Fibroblast of villous mesenchyme (primary cell): ENCODE measurements at regions not wholly inside any gene's neighbourhood (a gene's known extent, or its start where the extent isn't known, plus 50 kb on each side); places are given as distances from the start of the nearest gene placed in this dataset.

Experiments used
- DNase-seq: peaks from one replicate; pipeline ENCODE4 v3.0.0-alpha.2; 2010; ENCODE audit warnings: low read depth
- H3K4me3 ChIP-seq: 2 replicates; pipeline ENCODE4 v1.5.1; 2011; ENCODE audit warnings: low read depth, mild to moderate bottlenecking, low read length
- TF ChIP-seq, protein P1 (sequence below): IDR thresholded peaks from 2 replicates; pipeline ENCODE4 v1.5.1; 2012; ENCODE audit warnings: low read depth, mild to moderate bottlenecking, low read length; ENCODE audit not compliant: insufficient read depth

DNA sequence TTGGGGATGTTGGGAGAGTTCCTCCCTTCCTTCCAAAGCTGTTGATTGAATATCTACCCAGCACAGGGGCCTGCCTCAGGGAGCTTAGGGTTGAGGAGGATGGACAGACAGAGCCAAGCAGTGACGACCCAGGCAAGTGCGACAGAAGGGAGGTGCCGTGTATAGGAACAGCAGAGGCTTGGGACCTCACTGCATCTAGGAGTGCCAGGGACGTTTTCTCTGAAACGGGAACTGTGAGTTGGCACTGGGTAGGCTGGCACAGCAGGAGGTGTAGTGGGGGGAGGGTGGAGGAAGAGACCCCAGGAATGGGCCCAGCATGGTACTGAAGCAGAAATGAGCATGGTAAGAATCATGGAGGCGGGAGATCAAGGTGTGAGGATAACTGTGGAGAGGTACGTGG, 55.3 kb upstream of the MGMT start:
- H3K4me3 ChIP-seq, result no peak overlapping the region
- no peak for DNase-seq
- TF ChIP-seq, protein P1, sequence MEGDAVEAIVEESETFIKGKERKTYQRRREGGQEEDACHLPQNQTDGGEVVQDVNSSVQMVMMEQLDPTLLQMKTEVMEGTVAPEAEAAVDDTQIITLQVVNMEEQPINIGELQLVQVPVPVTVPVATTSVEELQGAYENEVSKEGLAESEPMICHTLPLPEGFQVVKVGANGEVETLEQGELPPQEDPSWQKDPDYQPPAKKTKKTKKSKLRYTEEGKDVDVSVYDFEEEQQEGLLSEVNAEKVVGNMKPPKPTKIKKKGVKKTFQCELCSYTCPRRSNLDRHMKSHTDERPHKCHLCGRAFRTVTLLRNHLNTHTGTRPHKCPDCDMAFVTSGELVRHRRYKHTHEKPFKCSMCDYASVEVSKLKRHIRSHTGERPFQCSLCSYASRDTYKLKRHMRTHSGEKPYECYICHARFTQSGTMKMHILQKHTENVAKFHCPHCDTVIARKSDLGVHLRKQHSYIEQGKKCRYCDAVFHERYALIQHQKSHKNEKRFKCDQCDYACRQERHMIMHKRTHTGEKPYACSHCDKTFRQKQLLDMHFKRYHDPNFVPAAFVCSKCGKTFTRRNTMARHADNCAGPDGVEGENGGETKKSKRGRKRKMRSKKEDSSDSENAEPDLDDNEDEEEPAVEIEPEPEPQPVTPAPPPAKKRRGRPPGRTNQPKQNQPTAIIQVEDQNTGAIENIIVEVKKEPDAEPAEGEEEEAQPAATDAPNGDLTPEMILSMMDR, result no peak

DNA sequence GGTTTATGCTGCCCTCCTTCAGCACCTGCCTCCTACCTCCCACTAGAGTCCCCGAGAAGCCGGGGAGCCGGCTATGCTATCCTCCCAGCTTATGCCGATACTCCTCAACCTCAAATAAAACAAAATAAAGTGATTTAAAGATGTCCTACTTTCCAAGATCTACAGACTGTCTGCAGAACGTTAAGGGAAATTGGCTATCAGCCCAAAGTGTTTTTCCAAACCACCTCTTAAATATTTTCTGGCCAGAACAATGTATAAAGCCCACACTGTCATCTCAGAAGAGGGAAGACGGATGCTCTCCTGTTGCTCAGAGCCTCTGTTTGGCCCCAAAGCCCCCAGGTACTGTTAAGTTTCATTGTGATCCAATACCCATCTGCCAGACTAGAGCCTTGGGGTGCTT, 54.0 kb upstream of the MGMT start:
- DNase-seq, result no peak
- TF ChIP-seq, protein P1, result no peak
- no peak overlapping the region for H3K4me3 ChIP-seq

GRCh38 chr10:129415215-129416140, 51.6 kb upstream of the MGMT start:
- no peak overlapping the region for H3K4me3 ChIP-seq
- TF ChIP-seq, protein P1, result no peak
- DNase-seq, result no peak

DNA sequence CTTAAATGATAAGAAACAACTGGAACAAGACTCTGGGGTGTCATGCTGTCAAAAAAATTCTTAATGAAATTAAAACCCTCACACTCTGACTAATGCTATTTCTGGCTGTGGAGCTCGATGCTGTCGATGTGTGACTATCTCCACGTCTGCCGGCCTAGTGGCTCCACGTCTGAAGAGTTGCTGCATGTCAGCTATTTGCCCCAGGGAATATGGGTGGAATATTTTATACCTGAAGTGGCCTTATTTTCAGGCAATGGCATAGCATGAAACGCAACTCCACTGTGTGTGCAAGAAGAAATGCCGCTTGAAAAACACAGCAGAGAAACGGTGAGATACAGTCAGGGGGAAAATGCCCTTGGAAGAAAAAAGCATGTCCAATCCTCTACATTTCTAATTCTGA, 50.9 kb upstream of the MGMT start:
- TF ChIP-seq, protein P1, result no peak
- H3K4me3 ChIP-seq, result no peak overlapping the region
- no peak for DNase-seq

- no peak overlapping the region for H3K4me3 ChIP-seq
- TF ChIP-seq, protein P1, result no peak
- peak; percentile 34 for DNase-seq
Observed at GRCh38 chr10:129416956-129417765, 49.9 kb upstream of the MGMT start.
